ENCODE measurements at regions not wholly inside any gene's neighbourhood (a gene's known extent, or its start where the extent isn't known, plus 50 kb on each side); places are given as distances from the start of the nearest gene placed in this dataset.

DNA sequence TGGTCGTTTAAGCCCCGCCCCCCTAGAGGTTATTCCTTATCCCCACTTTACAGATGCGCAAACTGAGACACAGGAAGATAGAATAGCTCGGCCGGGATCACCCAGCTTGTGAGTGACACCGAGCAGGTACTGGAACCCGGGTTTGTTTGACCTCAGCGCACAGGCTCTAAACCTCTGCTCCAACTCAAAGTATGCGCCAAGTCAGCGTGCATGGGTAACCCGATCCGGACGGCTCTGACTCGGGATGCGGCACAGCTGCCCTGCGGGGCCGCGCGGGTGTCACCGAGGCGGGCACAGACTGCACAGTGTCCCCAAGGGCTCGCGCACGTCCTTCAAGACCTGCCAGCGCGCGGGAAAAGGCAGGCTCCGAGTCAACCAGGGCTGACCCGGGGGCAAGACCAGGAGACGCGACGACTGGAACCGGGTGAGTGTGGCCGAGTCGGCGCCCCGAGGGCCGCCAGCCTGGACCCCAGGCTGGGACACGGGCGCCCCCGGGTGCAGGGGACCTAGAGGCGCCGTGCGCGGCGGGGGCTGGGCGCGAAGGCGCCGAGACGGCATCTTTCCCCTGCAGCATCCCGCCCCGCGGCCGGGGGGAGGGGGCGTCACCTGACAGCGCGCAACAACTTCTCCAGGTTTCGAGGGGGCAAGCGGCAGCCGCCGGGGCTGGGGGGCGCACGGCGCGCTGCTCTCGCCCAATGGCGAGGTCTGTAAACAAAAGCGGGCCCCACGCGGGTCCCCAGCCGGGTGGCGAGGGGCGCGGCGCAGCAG, 101.9 kb upstream of the SOD1 start:
- peaks cover 4% of the 10 kb centered on the region for H3K79me2 ChIP-seq (replicated peaks; ENCODE audit: insufficient read depth, low read length)
- H3K27ac ChIP-seq (ENCODE audit: low read length), result peak overlapping the region; percentile 84
- peak overlapping the region; percentile 75 for H2AFZ ChIP-seq (ENCODE audit: low read depth, low read length)
- no peaks in the 10 kb centered on the region for H3K9me3 ChIP-seq (ENCODE audit: low read length)
- no peaks in the 10 kb centered on the region for H3K9me2 ChIP-seq (ENCODE audit: insufficient read depth, low read length)
- H3K36me3 ChIP-seq (ENCODE audit: insufficient read depth, low read length), result no peaks in the 10 kb centered on the region
- H3K27me3 ChIP-seq (ENCODE audit: insufficient read depth, low read depth, low read length), result no peaks in the 10 kb centered on the region
- TF ChIP-seq SMC3 (conservative IDR thresholded peaks at IDR 0.05; ENCODE audit: poor library complexity) (peak; percentile 25), POLR2AphosphoS5 (IDR thresholded peaks at IDR 0.05) (no peak), RAD21 (conservative IDR thresholded peaks at IDR 0.05) (no peak), TAF1 (IDR thresholded peaks at IDR 0.05; ENCODE audit: low read depth) (no peak), EZH2 (IDR thresholded peaks at IDR 0.05; ENCODE audit: borderline replicate concordance, insufficient read depth, low read length, poor library complexity, severe bottlenecking) (no peak), EP300 (conservative IDR thresholded peaks at IDR 0.05; ENCODE audit: poor library complexity, severe bottlenecking) (peak; percentile 15), MXI1 (conservative IDR thresholded peaks at IDR 0.05; ENCODE audit: poor library complexity, severe bottlenecking) (peak; percentile 46)
- TF ChIP-seq, protein P1, sequence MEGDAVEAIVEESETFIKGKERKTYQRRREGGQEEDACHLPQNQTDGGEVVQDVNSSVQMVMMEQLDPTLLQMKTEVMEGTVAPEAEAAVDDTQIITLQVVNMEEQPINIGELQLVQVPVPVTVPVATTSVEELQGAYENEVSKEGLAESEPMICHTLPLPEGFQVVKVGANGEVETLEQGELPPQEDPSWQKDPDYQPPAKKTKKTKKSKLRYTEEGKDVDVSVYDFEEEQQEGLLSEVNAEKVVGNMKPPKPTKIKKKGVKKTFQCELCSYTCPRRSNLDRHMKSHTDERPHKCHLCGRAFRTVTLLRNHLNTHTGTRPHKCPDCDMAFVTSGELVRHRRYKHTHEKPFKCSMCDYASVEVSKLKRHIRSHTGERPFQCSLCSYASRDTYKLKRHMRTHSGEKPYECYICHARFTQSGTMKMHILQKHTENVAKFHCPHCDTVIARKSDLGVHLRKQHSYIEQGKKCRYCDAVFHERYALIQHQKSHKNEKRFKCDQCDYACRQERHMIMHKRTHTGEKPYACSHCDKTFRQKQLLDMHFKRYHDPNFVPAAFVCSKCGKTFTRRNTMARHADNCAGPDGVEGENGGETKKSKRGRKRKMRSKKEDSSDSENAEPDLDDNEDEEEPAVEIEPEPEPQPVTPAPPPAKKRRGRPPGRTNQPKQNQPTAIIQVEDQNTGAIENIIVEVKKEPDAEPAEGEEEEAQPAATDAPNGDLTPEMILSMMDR (IDR thresholded peaks at IDR 0.05; ENCODE audit: poor library complexity, severe bottlenecking), result no peak
- TF ChIP-seq, protein P2, sequence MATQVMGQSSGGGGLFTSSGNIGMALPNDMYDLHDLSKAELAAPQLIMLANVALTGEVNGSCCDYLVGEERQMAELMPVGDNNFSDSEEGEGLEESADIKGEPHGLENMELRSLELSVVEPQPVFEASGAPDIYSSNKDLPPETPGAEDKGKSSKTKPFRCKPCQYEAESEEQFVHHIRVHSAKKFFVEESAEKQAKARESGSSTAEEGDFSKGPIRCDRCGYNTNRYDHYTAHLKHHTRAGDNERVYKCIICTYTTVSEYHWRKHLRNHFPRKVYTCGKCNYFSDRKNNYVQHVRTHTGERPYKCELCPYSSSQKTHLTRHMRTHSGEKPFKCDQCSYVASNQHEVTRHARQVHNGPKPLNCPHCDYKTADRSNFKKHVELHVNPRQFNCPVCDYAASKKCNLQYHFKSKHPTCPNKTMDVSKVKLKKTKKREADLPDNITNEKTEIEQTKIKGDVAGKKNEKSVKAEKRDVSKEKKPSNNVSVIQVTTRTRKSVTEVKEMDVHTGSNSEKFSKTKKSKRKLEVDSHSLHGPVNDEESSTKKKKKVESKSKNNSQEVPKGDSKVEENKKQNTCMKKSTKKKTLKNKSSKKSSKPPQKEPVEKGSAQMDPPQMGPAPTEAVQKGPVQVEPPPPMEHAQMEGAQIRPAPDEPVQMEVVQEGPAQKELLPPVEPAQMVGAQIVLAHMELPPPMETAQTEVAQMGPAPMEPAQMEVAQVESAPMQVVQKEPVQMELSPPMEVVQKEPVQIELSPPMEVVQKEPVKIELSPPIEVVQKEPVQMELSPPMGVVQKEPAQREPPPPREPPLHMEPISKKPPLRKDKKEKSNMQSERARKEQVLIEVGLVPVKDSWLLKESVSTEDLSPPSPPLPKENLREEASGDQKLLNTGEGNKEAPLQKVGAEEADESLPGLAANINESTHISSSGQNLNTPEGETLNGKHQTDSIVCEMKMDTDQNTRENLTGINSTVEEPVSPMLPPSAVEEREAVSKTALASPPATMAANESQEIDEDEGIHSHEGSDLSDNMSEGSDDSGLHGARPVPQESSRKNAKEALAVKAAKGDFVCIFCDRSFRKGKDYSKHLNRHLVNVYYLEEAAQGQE (IDR thresholded peaks at IDR 0.05; ENCODE audit: borderline replicate concordance), result no peak
- H3F3A ChIP-seq (ENCODE audit: insufficient read depth, low read length, poor library complexity, severe bottlenecking), result no peaks in the 10 kb centered on the region
- H3K9ac ChIP-seq (ENCODE audit: low read length), result peak overlapping the region; percentile 87
- peak overlapping the region; percentile 53 for H3K4me2 ChIP-seq (ENCODE audit: low read length)
- no peaks in the 10 kb centered on the region for H4K20me1 ChIP-seq (ENCODE audit: insufficient read depth)
- H3K4me3 ChIP-seq (ENCODE audit: low read length), result peak overlapping the region; percentile 99

DNA sequence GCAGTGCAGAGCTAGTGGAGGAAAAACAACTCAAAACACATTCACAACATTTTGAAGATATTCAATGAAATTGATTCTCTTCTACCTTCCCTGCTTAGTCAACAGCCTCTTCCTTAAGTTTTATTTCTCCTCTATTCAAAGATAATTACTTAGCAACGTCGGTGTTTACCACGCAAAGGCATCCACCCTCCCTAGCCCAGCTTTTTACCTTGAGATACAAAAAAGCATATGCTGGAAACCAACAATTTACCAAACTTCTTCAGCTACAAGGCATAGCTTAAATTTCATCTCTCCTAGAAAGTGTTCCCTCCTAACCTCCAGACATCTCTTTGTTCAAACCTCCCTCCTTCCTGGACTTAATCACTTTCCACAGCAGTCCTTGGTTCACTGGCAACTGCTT, 102.8 kb upstream of the SOD1 start:
- Histone ChIP-seq H3K27me3 (ENCODE audit: insufficient read depth, low read depth, low read length) (no peaks in the 10 kb centered on the region), H3K36me3 (ENCODE audit: insufficient read depth, low read length) (no peaks in the 10 kb centered on the region), H3K4me3 (ENCODE audit: low read length) (peak overlapping the region; percentile 99), H3K9me3 (ENCODE audit: low read length) (no peaks in the 10 kb centered on the region), H3F3A (ENCODE audit: insufficient read depth, low read length, poor library complexity, severe bottlenecking) (no peaks in the 10 kb centered on the region), H3K9me2 (ENCODE audit: insufficient read depth, low read length) (no peaks in the 10 kb centered on the region), H4K20me1 (ENCODE audit: insufficient read depth) (no peaks in the 10 kb centered on the region), H3K79me2 (replicated peaks; ENCODE audit: insufficient read depth, low read length) (peaks cover 5% of the 10 kb centered on the region), H2AFZ (ENCODE audit: low read depth, low read length) (no peak overlapping the region), H3K9ac (ENCODE audit: low read length) (no peak overlapping the region), H3K4me2 (ENCODE audit: low read length) (no peak overlapping the region), H3K27ac (ENCODE audit: low read length) (peak overlapping the region; percentile 84)
- no peak for TF ChIP-seq SMC3 (conservative IDR thresholded peaks at IDR 0.05; ENCODE audit: poor library complexity)
- no peak for TF ChIP-seq EP300 (conservative IDR thresholded peaks at IDR 0.05; ENCODE audit: poor library complexity, severe bottlenecking)
- TF ChIP-seq, protein P2 (IDR thresholded peaks at IDR 0.05; ENCODE audit: borderline replicate concordance), result no peak
- TF ChIP-seq, protein P1 (IDR thresholded peaks at IDR 0.05; ENCODE audit: poor library complexity, severe bottlenecking), result no peak
- no peak for TF ChIP-seq RAD21 (conservative IDR thresholded peaks at IDR 0.05)
- TF ChIP-seq POLR2AphosphoS5 (IDR thresholded peaks at IDR 0.05), result no peak
- no peak for TF ChIP-seq EZH2 (IDR thresholded peaks at IDR 0.05; ENCODE audit: borderline replicate concordance, insufficient read depth, low read length, poor library complexity, severe bottlenecking)
- no peak for TF ChIP-seq TAF1 (IDR thresholded peaks at IDR 0.05; ENCODE audit: low read depth)
- TF ChIP-seq MXI1 (conservative IDR thresholded peaks at IDR 0.05; ENCODE audit: poor library complexity, severe bottlenecking), result no peak

Measured in neural cell (in vitro differentiated cells).